Activated T-helper 9 cell treated with anti-CD3 and anti-CD28 coated beads, Interleukin-2, amount 50 U/mL, for 16 hours (primary cell): ENCODE measurements at regions not wholly inside any gene's neighbourhood (a gene's known extent, or its start where the extent isn't known, plus 50 kb on each side); places are given as distances from the start of the nearest gene placed in this dataset.

Source experiments
- DNase-seq: peaks from one replicate; pipeline ENCODE4 v3.0.0-alpha.2; 2020; ENCODE audit warnings: low read depth

GRCh38 chr11:135075740-135076139 is 663.7 kb upstream of the B3GAT1 start:
- peak; percentile 29 for DNase-seq

GRCh38 chr11:135074397-135074998 is 662.5 kb upstream of the B3GAT1 start:
- DNase-seq: no peak

DNA sequence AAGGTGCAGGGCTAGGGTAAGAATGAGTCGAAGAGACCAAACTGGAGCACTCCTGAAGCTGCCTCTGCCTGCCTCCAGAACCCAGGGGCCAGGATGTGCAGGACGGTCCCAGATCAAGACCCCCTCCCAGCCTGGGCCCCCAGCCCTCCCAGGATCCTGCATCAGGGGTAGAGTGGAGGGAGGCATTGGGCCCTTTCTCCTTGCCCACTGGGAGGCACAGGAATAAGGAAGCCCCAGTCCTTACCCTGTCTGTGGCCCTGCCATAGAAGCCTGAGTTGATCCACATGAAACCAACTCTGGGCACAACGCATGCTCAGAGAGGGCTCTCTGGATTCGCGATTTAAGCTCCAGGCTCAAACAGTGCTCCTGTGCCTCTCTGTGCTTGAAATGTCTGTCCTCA is 661.8 kb upstream of the B3GAT1 start:
- DNase-seq: no peak

DNA sequence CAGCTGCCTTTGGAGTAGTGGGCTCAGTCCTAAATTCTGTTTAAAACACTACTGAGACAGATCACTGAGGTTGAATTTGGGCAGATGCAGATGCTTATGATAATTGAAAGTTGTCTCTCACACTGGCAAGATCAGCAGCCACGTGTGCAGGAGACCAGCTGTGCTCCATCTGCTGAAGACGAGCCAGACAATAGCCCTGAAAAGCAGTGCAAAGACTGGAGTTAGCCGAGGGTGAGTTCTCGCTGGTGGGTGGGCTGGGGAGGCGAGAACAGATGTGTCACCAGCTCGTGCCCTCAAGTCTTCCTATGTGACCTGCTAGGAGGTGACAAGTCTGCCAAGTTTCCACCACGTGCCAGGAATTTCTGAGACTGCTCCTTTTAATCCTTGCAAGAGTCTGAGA is 661.3 kb upstream of the B3GAT1 start:
- no peak for DNase-seq

- no peak for DNase-seq
Measured at GRCh38 chr11:135069890-135070289, 657.8 kb upstream of the B3GAT1 start.

- no peak for DNase-seq
Measured at GRCh38 chr11:135069063-135069462, 657.0 kb upstream of the B3GAT1 start.

DNA sequence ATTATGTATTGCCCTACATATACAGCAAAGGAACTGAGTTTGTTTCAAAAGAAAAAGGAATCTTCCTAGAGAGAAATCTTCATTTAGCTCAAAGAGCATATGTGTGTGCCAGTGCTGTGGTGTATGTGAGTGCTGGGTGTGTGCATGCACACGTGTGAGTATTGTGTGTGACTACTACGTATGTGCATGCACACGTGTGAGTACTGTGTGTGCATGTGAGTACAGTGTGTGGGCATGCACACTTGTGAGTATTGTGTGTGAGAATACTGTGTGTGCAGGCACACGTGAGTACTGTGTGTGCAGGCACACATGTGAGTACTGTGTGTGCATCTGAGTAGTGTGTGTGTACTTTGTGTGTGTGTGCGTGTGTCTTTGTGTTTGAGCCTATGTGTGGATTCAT is 651.0 kb upstream of the B3GAT1 start:
- no peak for DNase-seq

GRCh38 chr11:135061166-135061565 is 649.1 kb upstream of the B3GAT1 start:
- DNase-seq: no peak

DNA sequence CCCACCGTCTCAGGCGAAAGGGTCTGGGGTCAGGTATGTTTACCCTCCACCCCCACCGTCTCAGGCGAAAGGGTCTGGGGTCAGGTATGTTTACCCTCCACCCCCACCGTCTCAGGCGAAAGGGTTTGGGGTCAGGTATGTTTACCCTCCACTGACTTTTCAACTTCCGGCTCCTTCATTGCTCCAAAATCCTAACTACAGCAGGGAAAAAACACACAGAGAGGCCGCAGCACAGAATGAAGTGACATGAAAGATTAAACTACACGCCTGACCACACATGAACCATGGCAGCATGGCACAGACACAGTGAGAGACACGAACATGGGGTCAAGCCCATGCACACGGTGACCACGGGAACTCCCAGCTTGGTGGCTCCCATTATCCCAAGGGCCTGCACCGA is 634.9 kb upstream of the B3GAT1 start:
- DNase-seq: no peak

GRCh38 chr11:135046556-135046955 is 634.5 kb upstream of the B3GAT1 start:
- no peak for DNase-seq

DNA sequence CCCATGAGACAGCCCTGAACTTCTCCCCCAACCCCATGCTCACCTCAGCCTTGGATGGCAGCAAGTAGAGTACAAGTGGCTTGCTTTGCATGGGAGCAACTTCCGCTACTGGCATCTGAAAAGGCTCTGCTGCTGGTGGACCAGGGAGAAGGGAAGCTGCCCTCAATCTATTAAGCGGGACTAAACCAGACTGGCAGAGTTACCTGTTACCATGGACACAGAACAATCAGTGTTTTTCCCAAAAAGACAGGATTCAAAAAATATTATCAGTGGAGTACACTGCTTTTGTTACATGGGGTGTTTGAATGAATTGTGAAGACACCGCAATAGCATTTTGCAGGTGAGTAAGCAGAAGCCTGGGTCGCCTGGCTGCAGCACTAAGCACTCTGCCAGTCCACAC is 631.4 kb upstream of the B3GAT1 start:
- DNase-seq: no peak

- no peak for DNase-seq
Measured at GRCh38 chr11:135037828-135038227, 625.8 kb upstream of the B3GAT1 start.

DNA sequence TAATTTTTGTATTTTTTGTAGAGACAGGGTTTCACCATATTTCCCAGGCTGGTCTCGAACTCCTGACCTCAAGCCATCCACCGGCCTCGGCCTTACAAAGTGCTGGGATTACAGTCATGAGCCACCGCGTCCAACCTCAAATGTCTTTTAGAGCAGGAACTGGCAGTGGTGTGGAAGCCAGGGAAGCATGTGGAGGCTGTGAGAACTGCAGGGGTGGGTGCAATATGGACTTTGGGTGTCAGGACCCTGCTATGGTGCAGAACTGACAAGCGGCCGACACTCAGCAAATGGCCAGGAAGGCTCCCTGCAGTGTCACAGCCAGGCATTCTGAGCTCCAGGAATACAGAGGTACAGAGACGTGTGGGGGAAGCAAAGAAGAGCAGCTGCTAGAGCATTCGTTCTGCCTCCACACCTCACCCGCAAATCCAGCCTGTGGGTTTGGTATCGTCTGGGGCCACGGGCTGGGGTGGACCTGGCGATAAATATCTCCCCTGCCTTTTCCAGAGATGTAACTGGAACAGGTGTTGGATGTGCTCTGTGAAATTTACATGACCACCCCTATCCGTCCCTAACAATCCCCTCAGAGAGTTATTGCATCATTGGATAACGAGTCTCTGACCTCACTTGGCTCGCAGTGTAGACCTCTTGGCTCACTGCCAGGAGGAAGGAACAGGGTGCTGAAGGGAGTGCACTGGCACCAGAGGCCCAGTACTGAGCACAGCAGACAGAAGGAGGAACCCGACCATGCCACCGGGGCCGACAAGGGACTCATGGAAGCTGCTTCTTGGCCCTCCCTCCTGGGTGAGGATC is 624.7 kb upstream of the B3GAT1 start:
- no peak for DNase-seq

GRCh38 chr11:135035282-135035681 is 623.2 kb upstream of the B3GAT1 start:
- DNase-seq: no peak

DNA sequence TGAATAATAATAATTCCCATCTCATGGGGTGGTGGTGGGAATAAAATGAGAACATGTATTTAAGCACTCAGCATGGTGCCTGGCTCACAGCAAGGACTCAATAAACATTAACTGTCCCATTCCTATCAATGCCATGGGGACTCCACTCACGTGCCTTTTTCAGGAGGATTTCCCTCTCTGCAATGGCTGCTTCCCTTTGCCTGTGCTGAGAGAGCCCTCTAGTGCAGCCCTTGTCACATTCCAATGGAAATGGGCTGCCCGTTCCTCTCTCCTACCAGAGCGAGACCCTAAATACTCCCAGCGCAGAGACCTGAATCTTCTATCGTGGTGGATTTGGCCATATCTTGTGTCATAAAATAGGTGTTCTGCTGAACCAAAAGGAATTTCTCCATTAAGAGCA is 621.5 kb upstream of the B3GAT1 start:
- no peak for DNase-seq

DNA sequence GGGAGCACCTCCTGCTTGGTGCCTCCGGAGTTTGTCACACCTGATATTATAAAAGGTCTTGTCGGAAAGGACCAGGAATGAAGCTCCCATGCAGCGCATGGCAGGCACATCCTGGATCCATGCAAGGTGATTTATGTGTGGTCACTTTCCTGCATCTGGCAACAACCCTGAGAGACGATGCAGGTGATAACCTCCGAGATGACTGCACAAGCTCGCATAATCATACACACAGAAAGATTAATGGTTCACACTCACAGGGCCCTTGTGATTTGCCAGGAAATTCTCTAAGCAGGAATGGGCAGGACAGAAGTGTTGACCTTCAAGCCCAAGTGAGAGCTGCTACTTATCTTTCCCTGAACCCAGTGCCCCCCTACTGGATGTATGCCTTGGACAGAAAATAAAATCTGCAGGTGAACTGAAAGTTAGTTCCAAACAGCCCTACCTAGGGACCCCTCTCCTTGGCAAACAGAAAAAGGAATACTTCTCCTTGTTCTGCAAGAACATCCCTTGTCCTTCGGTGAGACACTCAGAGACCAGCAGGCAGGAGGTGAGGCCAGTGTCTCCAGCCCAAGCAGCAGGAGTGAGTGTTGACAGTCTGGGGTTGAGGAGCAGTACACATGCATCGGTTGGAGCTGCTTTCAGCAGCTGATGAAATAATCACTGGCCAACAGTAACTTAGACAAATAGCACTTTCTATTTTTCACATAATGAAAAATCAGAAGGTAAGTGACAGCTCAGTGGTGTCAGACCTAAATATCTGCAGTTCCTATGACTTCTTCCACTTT is 619.4 kb upstream of the B3GAT1 start:
- no peak for DNase-seq

GRCh38 chr11:135027461-135027860 is 615.4 kb upstream of the B3GAT1 start:
- no peak for DNase-seq

DNA sequence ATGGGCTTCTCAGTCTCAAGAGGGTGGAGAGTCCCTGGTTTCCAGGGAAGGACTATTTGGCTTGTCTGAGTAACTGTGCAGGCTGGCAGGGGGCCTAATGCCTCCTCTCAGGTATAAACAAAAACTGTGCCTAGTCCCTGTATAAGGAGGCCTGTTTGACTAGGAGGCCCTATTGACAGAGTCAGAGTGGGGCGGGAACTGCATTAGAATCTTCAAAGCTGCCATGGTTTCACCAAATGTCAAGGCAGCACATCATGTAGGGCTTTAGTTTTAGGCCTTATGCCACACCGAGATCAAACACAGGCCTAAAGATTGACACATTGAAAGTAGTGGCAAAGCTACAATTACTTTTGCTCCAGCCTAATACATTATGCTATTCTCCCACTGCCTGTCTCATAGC is 611.5 kb upstream of the B3GAT1 start:
- no peak for DNase-seq

- DNase-seq: no peak
Measured at GRCh38 chr11:135022454-135022853, 610.4 kb upstream of the B3GAT1 start.

DNA sequence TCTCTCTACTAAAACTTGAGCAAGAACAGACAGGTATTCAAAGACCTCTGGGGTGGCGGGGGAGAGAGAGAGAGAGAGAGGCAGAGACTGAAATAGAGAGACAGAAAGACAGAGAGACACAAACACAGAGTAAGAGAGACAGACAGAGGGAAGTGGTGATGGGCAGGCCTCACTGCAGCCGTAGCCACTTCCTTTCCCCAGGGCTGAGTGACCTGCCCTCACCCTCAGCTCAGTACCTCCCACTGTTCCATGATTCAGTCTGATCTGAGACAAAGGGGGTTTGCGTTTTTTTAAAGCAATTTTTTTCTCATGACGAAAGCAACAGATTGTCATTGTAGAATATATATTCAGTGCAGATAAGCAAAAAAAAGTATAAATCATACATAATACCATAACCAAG is 607.9 kb upstream of the B3GAT1 start:
- no peak for DNase-seq

GRCh38 chr11:135019343-135019871 is 607.4 kb upstream of the B3GAT1 start:
- DNase-seq: no peak

- no peak for DNase-seq
Measured at GRCh38 chr11:135017296-135017695, 605.3 kb upstream of the B3GAT1 start.

GRCh38 chr11:135015966-135016365 is 603.9 kb upstream of the B3GAT1 start:
- no peak for DNase-seq
